Thymus (tissue), 11 donors: ENCODE measurements at regions not wholly inside any gene's neighbourhood (a gene's known extent, or its start where the extent isn't known, plus 50 kb on each side); places are given as distances from the start of the nearest gene placed in this dataset.

Experiments
- DNase-seq, 9 donors: peaks; one replicate each; pipeline ENCODE4 v3.0.0-alpha.2; 2013; ENCODE audit warnings: low spot score in 9 of 9, low read depth in 6 of 9, missing footprints in 1 of 9
- H3K27ac ChIP-seq, 2 donors: one replicate each; pipeline ENCODE4 v1.5.1; 2013; ENCODE audit warnings: control low read depth in 1 of 2, low read depth in 1 of 2, low read length in 1 of 2, mild to moderate bottlenecking in 1 of 2, moderate library complexity in 1 of 2
- H3K27me3 ChIP-seq, 2 donors: one replicate each; pipeline ENCODE4 v1.5.1; 2013; ENCODE audit warnings: low read length in 1 of 2; ENCODE audit not compliant: control insufficient read depth in 2 of 2, insufficient read depth in 1 of 2
- H3K36me3 ChIP-seq, 2 donors: one replicate each; pipeline ENCODE4 v1.5.1; 2013; ENCODE audit warnings: low read length in 1 of 2, mild to moderate bottlenecking in 1 of 2, moderate library complexity in 1 of 2; ENCODE audit not compliant: control insufficient read depth in 2 of 2, insufficient read depth in 2 of 2
- H3K4me1 ChIP-seq, 2 donors: one replicate each; pipeline ENCODE4 v1.5.1; 2013; ENCODE audit warnings: low read length in 2 of 2; ENCODE audit not compliant: control insufficient read depth in 2 of 2, insufficient read depth in 2 of 2
- H3K4me3 ChIP-seq, 2 donors: one replicate each; pipeline ENCODE4 v1.5.1; 2013; ENCODE audit warnings: low read length in 2 of 2, control low read depth in 1 of 2, mild to moderate bottlenecking in 1 of 2
- H3K9me3 ChIP-seq, 2 donors: one replicate each; pipeline ENCODE4 v1.5.1; 2013; ENCODE audit warnings: low read length in 1 of 2, mild to moderate bottlenecking in 1 of 2; ENCODE audit not compliant: control insufficient read depth in 2 of 2, insufficient read depth in 1 of 2
- WGBS: extraction: QIAGEN DNeasy Blood & Tissue Kit; methylation state at CpG from one replicate; pipeline ENCODE4 v1.1.7; 2013; 5-methylcytosine and 5-hydroxymethylcytosine counted together
- donor health status: healthy.

- WGBS = 92% methylated on average over 2 of the region's 2 CpGs
- Histone ChIP-seq H3K36me3 (no peaks in the 10 kb centered on the region), H3K27me3 (no peaks in the 10 kb centered on the region), H3K4me3 (no peak overlapping the region), H3K9me3 (no peaks in the 10 kb centered on the region), H3K27ac (no peak overlapping the region), H3K4me1 (no peaks in the 10 kb centered on the region)
- DNase-seq = no peak
Measured at GRCh38 chr5:18091758-18092157, 457.5 kb downstream of the TAF11L14 start.

DNA sequence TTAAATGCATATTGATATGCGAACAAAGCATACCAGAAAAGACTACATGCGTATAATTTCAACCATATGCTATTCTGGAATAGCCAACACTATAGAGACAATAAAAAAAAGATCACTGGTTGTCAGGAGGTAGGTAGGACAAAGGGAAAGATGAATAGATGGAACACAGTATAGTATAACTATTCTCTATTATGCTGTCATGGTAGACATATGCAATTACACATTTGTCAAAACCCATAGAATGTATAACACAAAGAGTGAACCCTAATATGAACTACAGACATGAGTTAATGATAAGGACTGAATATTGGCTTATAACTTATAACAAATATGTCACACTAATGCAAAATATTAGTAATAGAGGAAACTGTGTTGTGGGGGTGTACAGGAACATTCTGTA is 460.8 kb downstream of the TAF11L14 start:
- H3K4me1 ChIP-seq = no peaks in the 10 kb centered on the region
- 96% methylated on average over 2 of the region's 2 CpGs for whole genome bisulfite sequencing
- H3K9me3 ChIP-seq = no peaks in the 10 kb centered on the region
- H3K27ac ChIP-seq = no peak overlapping the region
- no peak overlapping the region for H3K4me3 ChIP-seq
- DNase-seq = no peak
- no peaks in the 10 kb centered on the region for H3K27me3 ChIP-seq
- no peaks in the 10 kb centered on the region for H3K36me3 ChIP-seq

- no peaks in the 10 kb centered on the region for H3K36me3 ChIP-seq
- H3K27ac ChIP-seq = no peak overlapping the region
- no peaks in the 10 kb centered on the region for H3K4me1 ChIP-seq
- no peaks in the 10 kb centered on the region for H3K27me3 ChIP-seq
- 91% methylated on average over 5 of the region's 5 CpGs for WGBS
- no peak for DNase-seq
- H3K4me3 ChIP-seq = no peak overlapping the region
- H3K9me3 ChIP-seq = no peaks in the 10 kb centered on the region
Measured at GRCh38 chr5:18097817-18098216, 463.6 kb downstream of the TAF11L14 start.

- H3K36me3 ChIP-seq = no peaks in the 10 kb centered on the region
- no peaks in the 10 kb centered on the region for H3K4me1 ChIP-seq
- H3K27me3 ChIP-seq = no peaks in the 10 kb centered on the region
- WGBS = 20% methylated on average over 2 of the region's 2 CpGs
- no peak for DNase-seq
- H3K4me3 ChIP-seq = no peak overlapping the region
- H3K9me3 ChIP-seq = no peaks in the 10 kb centered on the region
- H3K27ac ChIP-seq = no peak overlapping the region
Measured at GRCh38 chr5:18098691-18099090, 464.4 kb downstream of the TAF11L14 start.

GRCh38 chr5:18099261-18099660 is 465.0 kb downstream of the TAF11L14 start:
- H3K36me3 ChIP-seq = no peaks in the 10 kb centered on the region
- no peak overlapping the region for H3K4me3 ChIP-seq
- H3K9me3 ChIP-seq = no peaks in the 10 kb centered on the region
- H3K27ac ChIP-seq = no peak overlapping the region
- H3K27me3 ChIP-seq = no peaks in the 10 kb centered on the region
- 82% methylated on average over 2 of the region's 2 CpGs for WGBS
- DNase-seq = no peak
- no peaks in the 10 kb centered on the region for H3K4me1 ChIP-seq

- H3K9me3 ChIP-seq = no peaks in the 10 kb centered on the region
- H3K27me3 ChIP-seq = no peaks in the 10 kb centered on the region
- H3K4me1 ChIP-seq = no peaks in the 10 kb centered on the region
- no peak overlapping the region for H3K4me3 ChIP-seq
- no peaks in the 10 kb centered on the region for H3K36me3 ChIP-seq
- DNase-seq = no peak
- no peak overlapping the region for H3K27ac ChIP-seq
Measured at GRCh38 chr5:18101532-18101931, 467.3 kb downstream of the TAF11L14 start.

- Histone ChIP-seq H3K27me3 (no peaks in the 10 kb centered on the region), H3K36me3 (no peaks in the 10 kb centered on the region), H3K4me1 (no peaks in the 10 kb centered on the region), H3K27ac (no peak overlapping the region), H3K9me3 (no peaks in the 10 kb centered on the region), H3K4me3 (no peak overlapping the region)
- 77% methylated on average over 1 of the region's 1 CpG for WGBS
- DNase-seq = no peak
Measured at GRCh38 chr5:18102733-18103132, 468.5 kb downstream of the TAF11L14 start.

GRCh38 chr5:18105449-18105848 is 471.2 kb downstream of the TAF11L14 start:
- WGBS = 92% methylated on average over 1 of the region's 1 CpG
- DNase-seq = no peak
- no peak overlapping the region for H3K27ac ChIP-seq
- no peaks in the 10 kb centered on the region for H3K36me3 ChIP-seq
- no peaks in the 10 kb centered on the region for H3K27me3 ChIP-seq
- no peak overlapping the region for H3K4me3 ChIP-seq
- no peaks in the 10 kb centered on the region for H3K9me3 ChIP-seq
- H3K4me1 ChIP-seq = no peaks in the 10 kb centered on the region

DNA sequence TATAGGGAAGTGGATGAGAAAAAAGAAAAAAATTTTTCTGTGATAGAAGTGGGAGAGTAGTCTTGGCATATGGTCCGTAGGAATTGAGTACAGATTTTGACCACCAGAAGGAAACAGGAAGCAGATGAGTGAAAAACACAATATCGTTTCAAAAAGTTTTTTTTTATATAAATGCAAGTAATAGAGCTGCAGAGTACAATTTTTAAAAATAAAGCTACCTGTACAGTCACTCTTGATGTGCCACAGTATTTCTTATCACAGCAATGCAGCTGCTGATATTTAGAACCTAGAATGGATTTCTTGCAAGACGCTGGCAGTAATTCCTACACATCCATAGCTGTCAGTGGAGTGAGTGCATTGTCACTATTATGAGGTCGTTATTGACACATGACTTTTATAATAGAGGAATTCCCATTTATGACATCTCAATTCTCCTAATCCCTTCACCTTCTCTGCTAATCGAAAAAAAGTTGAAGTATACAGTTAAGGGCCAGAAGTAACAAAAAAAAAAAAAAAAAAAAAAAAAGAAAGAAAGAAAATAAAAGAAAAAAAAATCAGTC is 477.7 kb downstream of the TAF11L14 start:
- 9% methylated on average over 5 of the region's 5 CpGs for WGBS
- no peak overlapping the region for H3K27ac ChIP-seq
- DNase-seq = no peak
- H3K36me3 ChIP-seq = no peaks in the 10 kb centered on the region
- no peaks in the 10 kb centered on the region for H3K27me3 ChIP-seq
- H3K9me3 ChIP-seq = no peaks in the 10 kb centered on the region
- H3K4me3 ChIP-seq = no peak overlapping the region
- H3K4me1 ChIP-seq = no peaks in the 10 kb centered on the region

- no peaks in the 10 kb centered on the region for H3K4me1 ChIP-seq
- no peaks in the 10 kb centered on the region for H3K36me3 ChIP-seq
- no peak for DNase-seq
- no peaks in the 10 kb centered on the region for H3K27me3 ChIP-seq
- 43% methylated on average over 3 of the region's 3 CpGs for WGBS
- H3K27ac ChIP-seq = no peak overlapping the region
- no peaks in the 10 kb centered on the region for H3K9me3 ChIP-seq
- H3K4me3 ChIP-seq = no peak overlapping the region
Measured at GRCh38 chr5:18113721-18114120, 479.5 kb downstream of the TAF11L14 start.
